Stimulated activated CD8-positive, alpha-beta memory T cell treated with anti-CD3 and anti-CD28 coated beads, Interleukin-7, amount 100 ng/mL, for 4 hours (primary cell): ENCODE measurements at regions not wholly inside any gene's neighbourhood (a gene's known extent, or its start where the extent isn't known, plus 50 kb on each side); places are given as distances from the start of the nearest gene placed in this dataset.

Experiments used
- DNase-seq, 2 donors: peaks; one replicate each; pipeline ENCODE4 v3.0.0-alpha.2; 2020; ENCODE audit warnings: low read depth in 2 of 2

DNA sequence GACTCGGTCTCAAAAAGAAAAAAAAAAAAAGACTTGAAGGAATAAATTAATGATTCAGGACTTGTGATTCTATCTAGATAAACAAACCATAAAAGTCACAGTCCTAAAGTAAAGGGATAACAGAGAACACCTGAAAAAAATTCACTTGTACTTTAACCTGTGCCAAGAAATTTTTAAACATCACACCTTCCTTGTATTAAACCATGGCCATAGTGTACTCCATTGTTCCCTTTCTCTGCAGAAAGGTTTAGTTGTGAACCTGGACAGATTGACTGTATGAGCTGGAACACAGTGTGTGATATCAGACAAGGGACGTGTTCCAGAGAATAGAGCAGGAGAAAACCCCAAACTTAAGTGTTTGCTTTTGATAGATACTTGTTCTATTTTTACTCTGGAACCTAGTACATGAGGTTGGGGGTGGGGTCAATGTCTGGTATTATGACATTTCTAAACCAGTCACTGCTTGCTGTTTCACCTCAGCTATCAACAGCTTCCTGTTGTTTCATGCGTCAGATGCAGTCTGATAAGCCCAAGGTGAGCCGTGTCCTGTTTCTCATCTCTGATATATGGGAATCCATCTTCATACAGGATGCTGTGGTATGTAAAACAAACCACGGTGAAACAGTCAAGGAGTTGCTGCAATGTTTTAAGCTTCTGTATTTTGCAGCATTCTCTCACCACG is 62.5 kb upstream of the ITGA1 start:
- peak; percentile 7 to 34 for DNase-seq

GRCh38 chr5:52725808-52726207 is 61.9 kb upstream of the ITGA1 start:
- DNase-seq, result no peak

DNA sequence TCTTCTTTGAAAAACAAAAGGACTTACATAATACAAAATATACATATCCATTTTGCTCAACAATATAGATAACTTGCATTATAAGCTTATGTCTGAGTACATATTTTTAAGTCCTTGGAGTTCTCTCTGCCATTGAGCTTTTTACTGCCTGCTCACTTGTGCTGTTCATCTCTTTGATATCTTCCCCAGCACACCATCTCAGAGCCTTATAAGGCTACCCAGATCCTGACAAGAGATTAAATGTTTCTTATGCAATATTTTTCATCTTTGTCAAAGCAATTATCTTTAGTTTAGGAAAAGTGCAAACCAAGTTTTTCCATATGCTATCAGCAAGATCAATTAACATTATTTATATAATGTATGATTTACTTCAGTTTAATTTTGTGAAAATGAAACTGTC is 60.7 kb upstream of the ITGA1 start:
- no peak for DNase-seq

DNA sequence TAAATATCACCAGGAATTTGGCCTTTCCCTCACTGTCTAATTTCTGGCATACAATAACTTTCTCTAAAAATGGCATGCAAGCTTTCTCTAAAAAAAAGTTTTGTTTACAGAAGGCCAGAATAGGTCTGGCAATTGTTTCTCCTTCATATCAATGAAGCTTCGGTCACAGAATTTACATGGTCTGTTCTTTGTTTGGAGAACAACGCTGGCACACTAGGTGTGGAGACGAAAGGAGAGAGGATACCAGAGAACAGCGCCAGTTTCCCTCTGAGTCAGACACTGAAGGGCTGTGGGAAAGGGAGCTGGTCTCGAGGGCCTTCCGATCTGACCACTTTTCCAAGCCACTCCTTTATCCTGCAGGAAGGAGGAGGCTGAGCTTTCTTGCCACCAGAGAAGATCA is 60.1 kb upstream of the ITGA1 start:
- no peak for DNase-seq

DNA sequence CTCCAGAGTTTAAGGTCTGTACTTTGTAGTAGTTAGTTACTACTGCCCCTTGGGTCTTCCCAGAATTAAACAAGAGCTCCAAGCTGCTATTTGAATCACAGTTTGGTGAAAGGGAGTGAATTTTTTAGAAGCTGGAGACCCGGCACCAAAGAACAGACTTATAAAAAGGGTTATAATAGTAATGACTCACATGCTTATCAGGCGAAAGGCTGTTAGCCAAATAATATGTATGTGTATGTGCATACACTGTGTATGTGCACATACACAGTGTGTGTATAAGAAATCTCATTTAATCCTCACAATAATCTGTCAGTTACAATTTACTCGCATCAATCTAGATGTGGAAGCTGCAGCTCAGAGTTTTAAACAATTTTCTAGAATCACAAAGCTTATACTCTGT is 59.5 kb upstream of the ITGA1 start:
- DNase-seq, result no peak

DNA sequence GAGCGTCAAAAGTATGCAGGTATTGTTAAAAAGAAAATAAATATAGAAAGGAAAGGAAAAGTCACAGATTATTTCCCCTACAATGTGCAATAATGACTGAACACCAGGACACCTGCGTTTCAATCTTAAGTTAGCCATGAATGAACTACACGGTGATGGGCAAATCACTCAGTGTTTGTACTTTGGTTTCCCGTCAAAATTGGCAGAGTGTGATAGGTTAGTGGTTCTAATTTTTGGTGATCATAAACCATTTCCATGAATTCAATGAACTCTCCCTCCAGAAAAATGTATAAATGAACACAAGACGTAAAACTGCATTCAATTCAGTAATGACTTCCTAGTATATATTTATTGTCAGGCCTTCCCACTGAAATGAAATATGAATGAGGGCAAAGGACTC is 59.0 kb upstream of the ITGA1 start:
- no peak for DNase-seq

DNA sequence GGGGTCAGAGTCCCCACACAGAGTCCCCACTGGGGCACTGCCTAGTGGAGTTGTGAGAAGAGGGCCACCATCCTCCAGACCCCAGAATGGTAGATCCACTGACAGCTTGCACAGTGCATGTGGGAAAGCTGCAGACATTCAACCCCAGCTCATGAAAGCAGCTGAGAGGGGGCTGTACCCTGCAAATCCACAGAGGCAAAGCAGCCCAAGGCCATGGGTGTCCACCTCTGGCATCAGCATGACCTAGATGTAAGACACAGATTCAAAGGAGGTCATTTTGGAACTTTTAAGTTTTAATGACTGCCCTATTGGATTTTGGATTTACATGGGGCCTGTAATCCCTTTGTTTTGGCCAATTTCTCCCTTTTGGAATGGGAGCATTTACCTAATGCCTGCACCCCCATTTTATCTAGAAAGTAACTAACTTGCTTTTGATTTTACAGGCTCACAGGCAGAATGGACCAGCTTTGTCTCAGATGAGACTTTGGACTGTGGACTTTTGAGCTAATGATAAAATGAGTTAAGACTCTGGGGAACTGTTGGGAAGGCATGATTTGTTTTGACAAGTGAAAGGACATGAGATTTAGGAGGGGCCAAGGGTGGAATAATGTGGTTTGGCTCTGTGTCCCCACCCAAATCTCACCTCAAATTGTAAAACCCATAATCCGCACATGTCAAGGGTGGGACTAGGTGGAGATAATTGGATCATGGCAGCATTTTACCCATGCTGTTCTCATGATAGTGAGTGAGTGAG is 56.3 kb upstream of the ITGA1 start:
- DNase-seq, result no peak

DNA sequence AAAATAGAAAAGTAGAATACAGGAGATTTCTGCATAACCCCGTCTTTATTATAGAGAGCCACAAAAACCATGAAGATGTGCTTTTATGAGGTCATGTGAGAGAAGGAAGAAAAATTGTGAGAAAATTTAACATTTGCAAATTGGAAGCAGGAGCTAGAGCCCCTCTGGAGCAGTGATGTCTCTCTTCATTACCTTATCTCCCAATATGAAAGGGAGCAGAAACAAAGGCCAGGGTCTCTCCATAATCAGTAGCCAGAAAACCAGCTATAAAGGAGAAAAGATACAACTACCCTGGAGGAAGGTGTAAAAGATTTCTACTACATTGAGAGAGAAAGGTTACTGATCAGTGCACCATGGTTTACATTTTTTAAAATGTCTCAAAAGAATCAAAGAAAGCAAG is 53.2 kb upstream of the ITGA1 start:
- DNase-seq, result no peak

DNA sequence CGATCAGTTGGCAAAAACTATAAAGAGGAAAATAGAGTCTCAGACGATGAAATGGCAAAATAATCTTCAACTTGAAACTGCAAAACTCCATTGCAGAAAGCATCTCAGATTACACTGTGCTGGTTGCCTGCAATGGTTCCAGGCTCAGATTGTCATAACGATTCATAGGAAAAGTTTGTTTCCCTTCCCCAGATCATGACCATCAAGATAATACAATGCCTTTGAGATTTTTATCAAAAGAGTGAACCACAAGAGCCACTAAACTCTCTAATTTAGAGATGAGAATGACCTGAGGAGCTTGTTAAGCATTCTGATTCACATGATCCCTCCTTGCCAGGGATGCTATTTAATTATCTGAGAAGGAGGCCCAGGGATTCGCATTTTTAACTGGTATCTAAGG is 52.6 kb upstream of the ITGA1 start:
- no peak for DNase-seq
